Liver (tissue), 8 donors: ENCODE measurements at regions not wholly inside any gene's neighbourhood (a gene's known extent, or its start where the extent isn't known, plus 50 kb on each side); places are given as distances from the start of the nearest gene placed in this dataset.

Experiments
- DNase-seq: peaks from one replicate; pipeline ENCODE4 v3.0.0-alpha.2; 2017; ENCODE audit warnings: low spot score
- H3K27ac ChIP-seq, 2 donors: one replicate each; pipeline ENCODE4 v1.7.0; 2013; ENCODE audit warnings: inconsistent platforms in 2 of 2, low read length in 2 of 2, control low read depth in 1 of 2, low read depth in 1 of 2, mild to moderate bottlenecking in 1 of 2
- H3K27me3 ChIP-seq, 4 donors: one replicate each; pipeline versions ENCODE4 v1.6.1 to v1.7.0; 2013; ENCODE audit warnings: low read length in 3 of 4, inconsistent platforms in 1 of 4, mild to moderate bottlenecking in 1 of 4, moderate library complexity in 1 of 4; ENCODE audit not compliant: control insufficient read depth in 4 of 4, insufficient read depth in 4 of 4
- H3K36me3 ChIP-seq, 4 donors: one replicate each; pipeline versions ENCODE4 v1.6.1 to v1.7.0; 2013; ENCODE audit warnings: low read length in 3 of 4, mild to moderate bottlenecking in 3 of 4, low read depth in 1 of 4, moderate library complexity in 1 of 4; ENCODE audit not compliant: control insufficient read depth in 4 of 4, insufficient read depth in 3 of 4
- H3K4me1 ChIP-seq, 4 donors: one replicate each; pipeline versions ENCODE4 v1.6.1 to v1.7.0; 2013; ENCODE audit warnings: low read length in 3 of 4, mild to moderate bottlenecking in 3 of 4, moderate library complexity in 1 of 4; ENCODE audit not compliant: control insufficient read depth in 4 of 4, insufficient read depth in 4 of 4
- H3K4me3 ChIP-seq, 3 donors: one replicate each; pipeline versions ENCODE4 v1.6.1 to v1.7.0; 2013; ENCODE audit warnings: low read length in 3 of 3, control low read depth in 1 of 3, low read depth in 1 of 3, mild to moderate bottlenecking in 1 of 3
- H3K9ac ChIP-seq, 2 donors: one replicate each; pipeline ENCODE4 v1.7.0; 2013; ENCODE audit warnings: low read length in 2 of 2, mild to moderate bottlenecking in 2 of 2, moderate library complexity in 2 of 2, control low read depth in 1 of 2, low read depth in 1 of 2
- H3K9me3 ChIP-seq, 4 donors: one replicate each; pipeline versions ENCODE4 v1.6.1 to v1.7.0; 2013; ENCODE audit warnings: low read length in 3 of 4; ENCODE audit not compliant: control insufficient read depth in 4 of 4
- EGR1 ChIP-seq, 2 donors: IDR thresholded peaks; 2 replicates each; pipeline ENCODE4 v1.6.1; 2016 to 2018; ENCODE audit warnings: antibody characterized with exemption in 2 of 2, low read depth in 2 of 2
- FOXA2 ChIP-seq: IDR thresholded peaks from 2 replicates; pipeline ENCODE4 v1.6.1; 2016; ENCODE audit warnings: antibody characterized with exemption
- GABPA ChIP-seq, 2 donors: IDR thresholded peaks in 1 of 2; conservative IDR thresholded peaks in 1 of 2; 2 replicates each; pipeline ENCODE4 v1.6.1; 2016; ENCODE audit warnings: antibody characterized with exemption in 2 of 2, mild to moderate bottlenecking in 1 of 2, moderate library complexity in 1 of 2
- HNF4A ChIP-seq, 2 donors: conservative IDR thresholded peaks; 2 replicates each; pipeline ENCODE4 v1.6.1; 2016; ENCODE audit warnings: antibody characterized with exemption in 2 of 2, mild to moderate bottlenecking in 2 of 2
- JUND ChIP-seq, 2 donors: IDR thresholded peaks; 2 replicates each; pipeline ENCODE4 v1.6.1; 2016; ENCODE audit warnings: antibody characterized with exemption in 2 of 2
- NR2F2 ChIP-seq: IDR thresholded peaks from 2 replicates; pipeline ENCODE4 v1.6.1; 2016; ENCODE audit warnings: antibody characterized with exemption
- RAD21 ChIP-seq, 2 donors: IDR thresholded peaks; 2 replicates each; pipeline ENCODE4 v1.6.1; 2016; ENCODE audit warnings: antibody characterized with exemption in 2 of 2, mild to moderate bottlenecking in 2 of 2
- RXRA ChIP-seq, 2 donors: IDR thresholded peaks; 2 replicates each; pipeline ENCODE4 v1.6.1; 2017 to 2018; ENCODE audit warnings: antibody characterized with exemption in 2 of 2, mild to moderate bottlenecking in 1 of 2
- TAF1 ChIP-seq: conservative IDR thresholded peaks from 2 replicates; pipeline ENCODE4 v1.6.1; 2016; ENCODE audit warnings: antibody characterized with exemption, mild to moderate bottlenecking
- YY1 ChIP-seq: IDR thresholded peaks from 2 replicates; pipeline ENCODE4 v1.6.1; 2016; ENCODE audit warnings: antibody characterized with exemption, mild to moderate bottlenecking
- WGBS: extraction: QIAGEN DNeasy Blood & Tissue Kit; methylation state at CpG from one replicate; pipeline ENCODE4 v1.1.7; 2013; 5-methylcytosine and 5-hydroxymethylcytosine counted together
- TF ChIP-seq, protein P1 (sequence below): IDR thresholded peaks from 2 replicates; pipeline ENCODE4 v1.6.1; 2016; ENCODE audit warnings: antibody characterized with exemption, mild to moderate bottlenecking
- TF ChIP-seq, protein P2 (sequence below): IDR thresholded peaks from 2 replicates; pipeline ENCODE4 v1.6.1; 2016; ENCODE audit warnings: antibody characterized with exemption
- TF ChIP-seq, protein P3 (sequence below): IDR thresholded peaks from 2 replicates; pipeline ENCODE4 v1.6.1; 2016; ENCODE audit warnings: antibody characterized with exemption
- TF ChIP-seq, protein P4 (sequence below): IDR thresholded peaks from 2 replicates; pipeline ENCODE4 v1.6.1; 2016; ENCODE audit warnings: antibody characterized with exemption
- TF ChIP-seq, protein P5 (sequence below): fragments of 150-350 bp; IDR thresholded peaks from 2 replicates; pipeline ENCODE4 v1.5.1; 2017; ENCODE audit warnings: improper control_type of control experiment, low read depth, low read length; ENCODE audit not compliant: missing input control
- donor health status: healthy.
- donor health status: healthy.
- donor health status: healthy.
- donor health status: healthy.
- donor health status: healthy.

DNA sequence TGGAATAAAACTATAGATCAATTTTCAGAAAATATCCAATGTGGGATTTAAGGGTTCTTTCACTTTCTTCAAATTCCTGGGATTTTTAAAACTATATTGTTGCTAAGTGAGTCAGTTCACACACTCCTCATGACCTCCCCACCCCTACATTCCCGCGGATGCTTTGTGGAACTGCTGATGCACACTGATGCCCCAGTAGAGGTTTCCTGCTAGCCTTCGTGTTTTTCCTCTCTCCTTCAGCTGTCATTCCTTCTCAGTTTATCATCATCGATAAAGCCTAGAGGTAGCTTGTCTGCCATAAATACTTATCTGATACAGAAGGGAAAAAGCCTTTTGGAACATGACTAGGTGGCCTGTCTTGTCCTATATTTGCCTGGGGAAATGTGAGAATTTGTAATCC is 67.4 kb upstream of the GALNT5 start (continued):
- TF ChIP-seq, protein P1, sequence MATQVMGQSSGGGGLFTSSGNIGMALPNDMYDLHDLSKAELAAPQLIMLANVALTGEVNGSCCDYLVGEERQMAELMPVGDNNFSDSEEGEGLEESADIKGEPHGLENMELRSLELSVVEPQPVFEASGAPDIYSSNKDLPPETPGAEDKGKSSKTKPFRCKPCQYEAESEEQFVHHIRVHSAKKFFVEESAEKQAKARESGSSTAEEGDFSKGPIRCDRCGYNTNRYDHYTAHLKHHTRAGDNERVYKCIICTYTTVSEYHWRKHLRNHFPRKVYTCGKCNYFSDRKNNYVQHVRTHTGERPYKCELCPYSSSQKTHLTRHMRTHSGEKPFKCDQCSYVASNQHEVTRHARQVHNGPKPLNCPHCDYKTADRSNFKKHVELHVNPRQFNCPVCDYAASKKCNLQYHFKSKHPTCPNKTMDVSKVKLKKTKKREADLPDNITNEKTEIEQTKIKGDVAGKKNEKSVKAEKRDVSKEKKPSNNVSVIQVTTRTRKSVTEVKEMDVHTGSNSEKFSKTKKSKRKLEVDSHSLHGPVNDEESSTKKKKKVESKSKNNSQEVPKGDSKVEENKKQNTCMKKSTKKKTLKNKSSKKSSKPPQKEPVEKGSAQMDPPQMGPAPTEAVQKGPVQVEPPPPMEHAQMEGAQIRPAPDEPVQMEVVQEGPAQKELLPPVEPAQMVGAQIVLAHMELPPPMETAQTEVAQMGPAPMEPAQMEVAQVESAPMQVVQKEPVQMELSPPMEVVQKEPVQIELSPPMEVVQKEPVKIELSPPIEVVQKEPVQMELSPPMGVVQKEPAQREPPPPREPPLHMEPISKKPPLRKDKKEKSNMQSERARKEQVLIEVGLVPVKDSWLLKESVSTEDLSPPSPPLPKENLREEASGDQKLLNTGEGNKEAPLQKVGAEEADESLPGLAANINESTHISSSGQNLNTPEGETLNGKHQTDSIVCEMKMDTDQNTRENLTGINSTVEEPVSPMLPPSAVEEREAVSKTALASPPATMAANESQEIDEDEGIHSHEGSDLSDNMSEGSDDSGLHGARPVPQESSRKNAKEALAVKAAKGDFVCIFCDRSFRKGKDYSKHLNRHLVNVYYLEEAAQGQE = no peak

DNA sequence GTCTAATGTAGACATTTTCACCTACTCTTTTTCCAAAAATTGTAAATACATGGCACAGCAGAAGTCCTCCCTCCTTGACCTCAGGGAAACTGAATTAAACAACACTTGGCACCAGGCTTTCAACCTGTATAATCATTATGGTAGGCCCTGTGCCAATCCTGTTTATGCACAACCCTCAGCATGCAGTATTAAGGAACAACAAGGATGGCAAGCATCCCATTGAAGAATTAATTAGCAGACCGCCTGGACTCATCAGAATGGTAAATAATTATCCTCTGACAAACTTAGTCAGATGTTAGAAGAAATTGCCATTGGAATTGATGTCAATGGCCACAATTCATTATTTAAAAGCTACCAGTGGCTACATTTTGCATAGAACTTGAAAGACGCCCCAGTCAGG is 66.3 kb upstream of the GALNT5 start:
- H3K27ac ChIP-seq = no peak overlapping the region
- no peak overlapping the region for H3K4me3 ChIP-seq
- DNase-seq = no peak
- no peaks in the 10 kb centered on the region for H3K9me3 ChIP-seq
- no peaks in the 10 kb centered on the region for H3K36me3 ChIP-seq
- no peak overlapping the region for H3K9ac ChIP-seq
- no peaks in the 10 kb centered on the region for H3K4me1 ChIP-seq
- TF ChIP-seq, protein P2, sequence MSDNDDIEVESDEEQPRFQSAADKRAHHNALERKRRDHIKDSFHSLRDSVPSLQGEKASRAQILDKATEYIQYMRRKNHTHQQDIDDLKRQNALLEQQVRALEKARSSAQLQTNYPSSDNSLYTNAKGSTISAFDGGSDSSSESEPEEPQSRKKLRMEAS = no peak
- TF ChIP-seq JUND (IDR thresholded peaks at IDR 0.05) (no peak), TAF1 (no peak), RXRA (IDR thresholded peaks at IDR 0.05) (no peak), YY1 (no peak), NR2F2 (no peak), RAD21 (IDR thresholded peaks at IDR 0.05) (no peak), GABPA (IDR thresholded peaks at IDR 0.05 in 1 of 2, conservative IDR thresholded peaks at IDR 0.05 in 1 of 2) (no peak), EGR1 (IDR thresholded peaks at IDR 0.05; ENCODE audit: low read depth in 2 of 2) (no peak), HNF4A (conservative IDR thresholded peaks at IDR 0.05) (no peak), FOXA2 (no peak)
- TF ChIP-seq, protein P3, sequence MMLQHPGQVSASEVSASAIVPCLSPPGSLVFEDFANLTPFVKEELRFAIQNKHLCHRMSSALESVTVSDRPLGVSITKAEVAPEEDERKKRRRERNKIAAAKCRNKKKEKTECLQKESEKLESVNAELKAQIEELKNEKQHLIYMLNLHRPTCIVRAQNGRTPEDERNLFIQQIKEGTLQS = no peak
- TF ChIP-seq, protein P1 = no peak
- TF ChIP-seq, protein P4, sequence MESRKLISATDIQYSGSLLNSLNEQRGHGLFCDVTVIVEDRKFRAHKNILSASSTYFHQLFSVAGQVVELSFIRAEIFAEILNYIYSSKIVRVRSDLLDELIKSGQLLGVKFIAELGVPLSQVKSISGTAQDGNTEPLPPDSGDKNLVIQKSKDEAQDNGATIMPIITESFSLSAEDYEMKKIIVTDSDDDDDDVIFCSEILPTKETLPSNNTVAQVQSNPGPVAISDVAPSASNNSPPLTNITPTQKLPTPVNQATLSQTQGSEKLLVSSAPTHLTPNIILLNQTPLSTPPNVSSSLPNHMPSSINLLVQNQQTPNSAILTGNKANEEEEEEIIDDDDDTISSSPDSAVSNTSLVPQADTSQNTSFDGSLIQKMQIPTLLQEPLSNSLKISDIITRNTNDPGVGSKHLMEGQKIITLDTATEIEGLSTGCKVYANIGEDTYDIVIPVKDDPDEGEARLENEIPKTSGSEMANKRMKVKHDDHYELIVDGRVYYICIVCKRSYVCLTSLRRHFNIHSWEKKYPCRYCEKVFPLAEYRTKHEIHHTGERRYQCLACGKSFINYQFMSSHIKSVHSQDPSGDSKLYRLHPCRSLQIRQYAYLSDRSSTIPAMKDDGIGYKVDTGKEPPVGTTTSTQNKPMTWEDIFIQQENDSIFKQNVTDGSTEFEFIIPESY = no peak
- TF ChIP-seq, protein P5, sequence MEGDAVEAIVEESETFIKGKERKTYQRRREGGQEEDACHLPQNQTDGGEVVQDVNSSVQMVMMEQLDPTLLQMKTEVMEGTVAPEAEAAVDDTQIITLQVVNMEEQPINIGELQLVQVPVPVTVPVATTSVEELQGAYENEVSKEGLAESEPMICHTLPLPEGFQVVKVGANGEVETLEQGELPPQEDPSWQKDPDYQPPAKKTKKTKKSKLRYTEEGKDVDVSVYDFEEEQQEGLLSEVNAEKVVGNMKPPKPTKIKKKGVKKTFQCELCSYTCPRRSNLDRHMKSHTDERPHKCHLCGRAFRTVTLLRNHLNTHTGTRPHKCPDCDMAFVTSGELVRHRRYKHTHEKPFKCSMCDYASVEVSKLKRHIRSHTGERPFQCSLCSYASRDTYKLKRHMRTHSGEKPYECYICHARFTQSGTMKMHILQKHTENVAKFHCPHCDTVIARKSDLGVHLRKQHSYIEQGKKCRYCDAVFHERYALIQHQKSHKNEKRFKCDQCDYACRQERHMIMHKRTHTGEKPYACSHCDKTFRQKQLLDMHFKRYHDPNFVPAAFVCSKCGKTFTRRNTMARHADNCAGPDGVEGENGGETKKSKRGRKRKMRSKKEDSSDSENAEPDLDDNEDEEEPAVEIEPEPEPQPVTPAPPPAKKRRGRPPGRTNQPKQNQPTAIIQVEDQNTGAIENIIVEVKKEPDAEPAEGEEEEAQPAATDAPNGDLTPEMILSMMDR = no peak
- H3K27me3 ChIP-seq = peaks cover 0 to 4% (median 0%) of the 10 kb centered on the region in 4 donors
- 93% methylated on average over 2 of the region's 2 CpGs for WGBS
